HEK293 (cell line): ENCODE measurements at regions not wholly inside any gene's neighbourhood (a gene's known extent, or its start where the extent isn't known, plus 50 kb on each side); places are given as distances from the start of the nearest gene placed in this dataset.

Experiments
- TF ChIP-seq, protein P1 (sequence below): fragments of 450-650 bp; formaldehyde crosslinking; IDR thresholded peaks from 2 replicates; pipeline ENCODE4 v1.5.1; 2016; ENCODE audit warnings: missing biosample characterization, missing genetic modification characterization
- TF ChIP-seq, protein P2 (sequence below): fragments of 450-650 bp; formaldehyde crosslinking; conservative IDR thresholded peaks from 2 replicates; pipeline ENCODE4 v1.5.1; 2016; ENCODE audit warnings: low read depth, missing biosample characterization, missing genetic modification characterization

DNA sequence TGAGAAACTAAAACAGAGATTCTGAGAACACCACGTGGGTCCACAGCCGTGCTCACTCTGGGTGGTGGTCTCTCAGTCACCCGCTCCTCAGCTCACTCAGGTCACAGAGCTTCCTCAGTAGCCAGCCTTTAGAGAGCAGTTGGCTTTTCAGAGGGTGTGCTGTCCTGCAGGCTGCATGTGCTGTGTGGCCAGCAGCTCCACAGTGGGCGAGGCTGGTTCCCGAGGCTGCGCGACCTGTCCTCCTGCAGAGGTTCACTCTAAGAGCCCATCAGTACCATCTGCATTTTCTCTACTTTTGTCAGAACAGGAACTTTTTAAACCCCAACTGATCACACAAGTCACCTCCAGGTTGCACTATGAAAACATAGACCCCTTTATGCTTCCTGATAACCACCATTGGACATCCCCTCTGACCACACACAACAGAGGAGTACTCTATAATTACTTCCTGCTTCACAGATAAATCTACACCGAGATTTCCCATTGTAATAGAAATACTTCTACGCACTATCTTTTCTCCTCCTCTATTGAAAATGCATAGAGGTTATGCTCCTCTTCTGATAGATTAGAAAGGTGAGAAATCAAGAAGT is 93.1 kb downstream of the GYPC start:
- TF ChIP-seq, protein P1, sequence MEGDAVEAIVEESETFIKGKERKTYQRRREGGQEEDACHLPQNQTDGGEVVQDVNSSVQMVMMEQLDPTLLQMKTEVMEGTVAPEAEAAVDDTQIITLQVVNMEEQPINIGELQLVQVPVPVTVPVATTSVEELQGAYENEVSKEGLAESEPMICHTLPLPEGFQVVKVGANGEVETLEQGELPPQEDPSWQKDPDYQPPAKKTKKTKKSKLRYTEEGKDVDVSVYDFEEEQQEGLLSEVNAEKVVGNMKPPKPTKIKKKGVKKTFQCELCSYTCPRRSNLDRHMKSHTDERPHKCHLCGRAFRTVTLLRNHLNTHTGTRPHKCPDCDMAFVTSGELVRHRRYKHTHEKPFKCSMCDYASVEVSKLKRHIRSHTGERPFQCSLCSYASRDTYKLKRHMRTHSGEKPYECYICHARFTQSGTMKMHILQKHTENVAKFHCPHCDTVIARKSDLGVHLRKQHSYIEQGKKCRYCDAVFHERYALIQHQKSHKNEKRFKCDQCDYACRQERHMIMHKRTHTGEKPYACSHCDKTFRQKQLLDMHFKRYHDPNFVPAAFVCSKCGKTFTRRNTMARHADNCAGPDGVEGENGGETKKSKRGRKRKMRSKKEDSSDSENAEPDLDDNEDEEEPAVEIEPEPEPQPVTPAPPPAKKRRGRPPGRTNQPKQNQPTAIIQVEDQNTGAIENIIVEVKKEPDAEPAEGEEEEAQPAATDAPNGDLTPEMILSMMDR (tag by site-specific recombination) = no peak
- TF ChIP-seq, protein P2, sequence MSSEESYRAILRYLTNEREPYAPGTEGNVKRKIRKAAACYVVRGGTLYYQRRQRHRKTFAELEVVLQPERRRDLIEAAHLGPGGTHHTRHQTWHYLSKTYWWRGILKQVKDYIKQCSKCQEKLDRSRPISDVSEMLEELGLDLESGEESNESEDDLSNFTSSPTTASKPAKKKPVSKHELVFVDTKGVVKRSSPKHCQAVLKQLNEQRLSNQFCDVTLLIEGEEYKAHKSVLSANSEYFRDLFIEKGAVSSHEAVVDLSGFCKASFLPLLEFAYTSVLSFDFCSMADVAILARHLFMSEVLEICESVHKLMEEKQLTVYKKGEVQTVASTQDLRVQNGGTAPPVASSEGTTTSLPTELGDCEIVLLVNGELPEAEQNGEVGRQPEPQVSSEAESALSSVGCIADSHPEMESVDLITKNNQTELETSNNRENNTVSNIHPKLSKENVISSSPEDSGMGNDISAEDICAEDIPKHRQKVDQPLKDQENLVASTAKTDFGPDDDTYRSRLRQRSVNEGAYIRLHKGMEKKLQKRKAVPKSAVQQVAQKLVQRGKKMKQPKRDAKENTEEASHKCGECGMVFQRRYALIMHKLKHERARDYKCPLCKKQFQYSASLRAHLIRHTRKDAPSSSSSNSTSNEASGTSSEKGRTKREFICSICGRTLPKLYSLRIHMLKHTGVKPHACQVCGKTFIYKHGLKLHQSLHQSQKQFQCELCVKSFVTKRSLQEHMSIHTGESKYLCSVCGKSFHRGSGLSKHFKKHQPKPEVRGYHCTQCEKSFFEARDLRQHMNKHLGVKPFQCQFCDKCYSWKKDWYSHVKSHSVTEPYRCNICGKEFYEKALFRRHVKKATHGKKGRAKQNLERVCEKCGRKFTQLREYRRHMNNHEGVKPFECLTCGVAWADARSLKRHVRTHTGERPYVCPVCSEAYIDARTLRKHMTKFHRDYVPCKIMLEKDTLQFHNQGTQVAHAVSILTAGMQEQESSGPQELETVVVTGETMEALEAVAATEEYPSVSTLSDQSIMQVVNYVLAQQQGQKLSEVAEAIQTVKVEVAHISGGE = no peak
